H1 (cell line): ENCODE measurements at regions not wholly inside any gene's neighbourhood (a gene's known extent, or its start where the extent isn't known, plus 50 kb on each side); places are given as distances from the start of the nearest gene placed in this dataset.

ENCODE experiments used
- CTCF ChIA-PET: fragments of 300-600 bp; sonication (Branson Sonifier 250); formaldehyde crosslinking; loops from one replicate; lab custom pipeline; 2021; ENCODE audit not compliant: partially characterized antibody; lab: Charles Lee
- POLR2A ChIA-PET: fragments of 300-600 bp; sonication (Branson Sonifier 250); formaldehyde crosslinking; loops from one replicate; lab custom pipeline; 2021; ENCODE audit warnings: inconsistent platforms; ENCODE audit not compliant: partially characterized antibody; lab: Charles Lee
- DNase-seq, 2 experiments: peaks; one replicate each; pipeline versions ENCODE4 v3.0.0 to v3.0.0-alpha.2; 2010 to 2022; ENCODE audit warnings: low spot score in 2 of 2, low read depth in 1 of 2, mixed read lengths in 1 of 2
- FAIRE-seq: peaks from 2 replicates; lab custom pipeline; 2011; peaks lifted over from hg19 to GRCh38; lab: Jason Lieb, UNC
- H2AFZ ChIP-seq: 2 replicates; pipeline ENCODE4 v1.8.1; 2012; ENCODE audit warnings: low read length, inconsistent platforms
- H2AK5ac ChIP-seq: 2 replicates; pipeline ENCODE4 v1.6.1; 2013; ENCODE audit warnings: low read depth, low read length
- H2BK120ac ChIP-seq: replicated peaks from 2 replicates; pipeline ENCODE3; 2013; ENCODE audit warnings: low read depth, low read length, inconsistent platforms
- H2BK12ac ChIP-seq: 2 replicates; pipeline ENCODE4 v1.6.1; 2013; ENCODE audit warnings: low read depth, low read length
- H2BK15ac ChIP-seq: 2 replicates; pipeline ENCODE4 v1.6.1; 2013; ENCODE audit warnings: low read length
- H2BK20ac ChIP-seq: 2 replicates; pipeline ENCODE4 v1.6.1; 2013; ENCODE audit warnings: low read length
- H2BK5ac ChIP-seq: 2 replicates; pipeline ENCODE4 v1.6.1; 2013; ENCODE audit warnings: low read depth, low read length
- H3K14ac ChIP-seq: 2 replicates; pipeline ENCODE4 v1.6.1; 2013; ENCODE audit warnings: inconsistent platforms; ENCODE audit not compliant: insufficient read length
- H3K18ac ChIP-seq: 2 replicates; pipeline ENCODE4 v1.6.1; 2013; ENCODE audit warnings: low read length; ENCODE audit errors: extremely low read depth
- H3K23ac ChIP-seq: 2 replicates; pipeline ENCODE4 v1.6.1; 2013; ENCODE audit warnings: inconsistent platforms; ENCODE audit not compliant: insufficient read length
- H3K23me2 ChIP-seq: 2 replicates; pipeline ENCODE4 v1.6.1; 2013; ENCODE audit warnings: low read depth, low read length
- H3K27ac ChIP-seq: 2 replicates; pipeline ENCODE4 v1.6.1; 2011; ENCODE audit warnings: low read depth, low read length, inconsistent platforms
- H3K27me3 ChIP-seq, 4 experiments: replicated peaks in 1 of 4; 1 replicate in 1 of 4; 2 replicates in 3 of 4; pipeline versions ENCODE4 v1.6.1 to v1.8.1; 2011 to 2013; ENCODE audit warnings: low read length in 3 of 4, mild to moderate bottlenecking in 3 of 4, inconsistent platforms in 2 of 4, mixed read lengths in 2 of 4, moderate library complexity in 1 of 4; ENCODE audit not compliant: control insufficient read depth in 3 of 4, insufficient read depth in 3 of 4; ENCODE audit errors: extremely low read depth in 1 of 4
- H3K36me3 ChIP-seq, 4 experiments: 2 replicates each; pipeline versions ENCODE4 v1.6.1 to v1.8.1; 2011 to 2013; ENCODE audit warnings: mild to moderate bottlenecking in 4 of 4, low read length in 3 of 4, moderate library complexity in 2 of 4, control low read depth in 1 of 4, inconsistent platforms in 1 of 4; ENCODE audit not compliant: insufficient read depth in 4 of 4, control insufficient read depth in 2 of 4
- H3K4ac ChIP-seq: replicated peaks from 2 replicates; pipeline ENCODE3; 2013; ENCODE audit warnings: low read length, low read depth, mixed read lengths, inconsistent platforms; ENCODE audit not compliant: insufficient read length
- H3K4me1 ChIP-seq, 4 experiments: replicated peaks in 1 of 4; 1 replicate in 1 of 4; 2 replicates in 3 of 4; pipeline versions ENCODE4 v1.6.1 to v1.8.1; 2011 to 2013; ENCODE audit warnings: low read length in 3 of 4, inconsistent platforms in 2 of 4, mixed read lengths in 1 of 4; ENCODE audit not compliant: insufficient read depth in 4 of 4, control insufficient read depth in 3 of 4
- H3K4me2 ChIP-seq, 2 experiments: 2 replicates each; pipeline versions ENCODE4 v1.6.1 to v1.8.1; 2011 to 2013; ENCODE audit warnings: low read depth in 2 of 2, low read length in 2 of 2, control low read depth in 1 of 2, inconsistent platforms in 1 of 2, mild to moderate bottlenecking in 1 of 2; ENCODE audit not compliant: insufficient read depth in 1 of 2
- H3K4me3 ChIP-seq, 4 experiments: fragments of 200-600, 300-600 bp in 1 of 4; sonication (generic), shearing (Covaris generic), sonication (Bioruptor Twin) in 1 of 4; 2 replicates each; pipeline versions ENCODE4 v1.5.1 to v1.8.1; 2011 to 2016; ENCODE audit warnings: low read length in 4 of 4, low read depth in 3 of 4, control low read depth in 2 of 4, inconsistent platforms in 2 of 4, mild to moderate bottlenecking in 2 of 4, mixed read lengths in 1 of 4, moderate library complexity in 1 of 4; ENCODE audit not compliant: insufficient read depth in 2 of 4; ENCODE audit errors: extremely low read depth in 1 of 4
- H3K56ac ChIP-seq: replicated peaks from 2 replicates; pipeline ENCODE3; 2013; ENCODE audit warnings: low read depth, mild to moderate bottlenecking, mixed read lengths, low read length, inconsistent platforms; ENCODE audit not compliant: insufficient read length
- H3K79me1 ChIP-seq: 2 replicates; pipeline ENCODE4 v1.6.1; 2013; ENCODE audit warnings: low read depth, low read length, control low read depth
- H3K79me2 ChIP-seq, 2 experiments: 2 replicates each; pipeline versions ENCODE4 v1.6.1 to v1.8.1; 2012 to 2013; ENCODE audit warnings: low read length in 2 of 2, mild to moderate bottlenecking in 2 of 2, inconsistent platforms in 1 of 2; ENCODE audit not compliant: insufficient read depth in 2 of 2, control insufficient read depth in 1 of 2
- H3K9ac ChIP-seq, 4 experiments: replicated peaks in 1 of 4; 1 replicate in 1 of 4; 2 replicates in 3 of 4; pipeline versions ENCODE4 v1.6.1 to v1.8.1; 2011 to 2013; ENCODE audit warnings: low read depth in 3 of 4, low read length in 3 of 4, control low read depth in 2 of 4, mild to moderate bottlenecking in 2 of 4, moderate library complexity in 2 of 4, inconsistent platforms in 1 of 4; ENCODE audit errors: extremely low read depth in 1 of 4
- H3K9me3 ChIP-seq, 2 experiments: 2 replicates each; pipeline versions ENCODE4 v1.6.1 to v1.8.1; 2012 to 2013; ENCODE audit warnings: mild to moderate bottlenecking in 2 of 2, moderate library complexity in 2 of 2, control low read depth in 1 of 2, inconsistent platforms in 1 of 2, low read depth in 1 of 2, low read length in 1 of 2, mixed read lengths in 1 of 2; ENCODE audit not compliant: insufficient read depth in 2 of 2
- H4K20me1 ChIP-seq, 2 experiments: replicated peaks in 1 of 2; 2 replicates each; pipeline versions ENCODE3 to v1.8.1; 2011 to 2013; ENCODE audit warnings: inconsistent platforms in 2 of 2, low read length in 2 of 2, mild to moderate bottlenecking in 1 of 2; ENCODE audit not compliant: insufficient read depth in 2 of 2, control insufficient read depth in 1 of 2
- H4K5ac ChIP-seq: 2 replicates; pipeline ENCODE4 v1.6.1; 2013; ENCODE audit warnings: low read length, low read depth, mixed read lengths, inconsistent platforms; ENCODE audit not compliant: insufficient read length
- H4K8ac ChIP-seq: 2 replicates; pipeline ENCODE4 v1.8.0; 2013; ENCODE audit warnings: mild to moderate bottlenecking, moderate library complexity, low read length, inconsistent platforms; ENCODE audit not compliant: insufficient read depth; ENCODE audit errors: extremely low read depth
- H4K91ac ChIP-seq: replicated peaks from 2 replicates; pipeline ENCODE3; 2013; ENCODE audit warnings: low read length, mixed read lengths, inconsistent platforms; ENCODE audit not compliant: insufficient read length
- KDM4A ChIP-seq: IDR thresholded peaks from one replicate; pipeline ENCODE4 v1.7.1; 2012; ENCODE audit warnings: low read depth, mild to moderate bottlenecking, moderate library complexity, low read length, inconsistent platforms; ENCODE audit not compliant: severe bottlenecking
- SIN3A ChIP-seq, 2 experiments: IDR thresholded peaks in 1 of 2; conservative IDR thresholded peaks in 1 of 2; 2 replicates each; pipeline ENCODE4 v1.6.1; 2011 to 2012; ENCODE audit warnings: low read length in 2 of 2, improper control_type of control experiment in 1 of 2, low read depth in 1 of 2, mild to moderate bottlenecking in 1 of 2
- SUZ12 ChIP-seq: fragments of 200-600 bp; sonication (generic); IDR thresholded peaks from 2 replicates; pipeline ENCODE4 v1.6.1; 2012; ENCODE audit warnings: mild to moderate bottlenecking, inconsistent platforms, low read length, moderate library complexity, mixed read lengths
- WGBS, 2 experiments: shearing (Covaris generic) in 1 of 2; methylation state at CpG; one replicate each; pipeline versions ENCODE4 v1.1.6 to v1.1.7; 2013 to 2015; ENCODE audit warnings: low lambda C conversion rate in 2 of 2, mixed read lengths in 2 of 2, inconsistent platforms in 1 of 2, low coverage in 1 of 2, missing lambda C conversion rate in 1 of 2; ENCODE audit not compliant: insufficient replicate concordance in 2 of 2, insufficient coverage in 1 of 2, insufficient read length in 1 of 2; ENCODE audit errors: extremely low coverage in 1 of 2, missing lambda C conversion rate in 1 of 2; 5-methylcytosine and 5-hydroxymethylcytosine counted together
- TF ChIP-seq, protein P1 (sequence below): IDR thresholded peaks from 2 replicates; pipeline ENCODE4 v1.6.1; 2012; ENCODE audit warnings: inconsistent platforms

DNA sequence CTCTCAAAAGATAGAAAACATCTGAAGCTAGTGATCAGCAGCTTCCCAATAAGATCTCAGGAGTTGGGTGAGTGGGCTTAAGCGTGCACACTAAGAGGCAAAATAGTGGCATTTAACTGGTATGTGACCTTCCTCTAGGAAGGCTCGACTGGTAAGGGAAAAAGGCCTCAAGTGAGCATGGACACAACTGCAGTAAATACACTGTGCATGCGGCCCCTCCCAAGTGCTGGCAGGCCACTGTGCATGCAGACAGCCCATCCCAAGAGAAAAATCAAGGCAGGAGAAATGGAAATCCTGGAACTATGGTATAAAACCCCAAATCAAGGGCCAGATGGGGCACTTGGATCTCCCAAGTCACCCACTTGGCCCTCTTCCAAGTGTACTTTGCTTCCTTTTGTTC is 112.7 kb downstream of the SMC2 start:
- Histone ChIP-seq H3K4me3 (no peak overlapping the region), H4K5ac (no peak overlapping the region), H3K23me2 (no peaks in the 10 kb centered on the region), H3K79me1 (no peaks in the 10 kb centered on the region), H3K56ac (no peak overlapping the region), H2AK5ac (no peak overlapping the region), H3K9ac (no peak overlapping the region), H3K9me3 (no peaks in the 10 kb centered on the region), H3K14ac (no peak overlapping the region), H2BK20ac (no peak overlapping the region), H3K4ac (no peak overlapping the region), H4K91ac (no peak overlapping the region), H2BK12ac (no peak overlapping the region), H3K4me1 (peaks cover 0 to 2% (median 0%) of the 10 kb centered on the region in 4 experiments; a peak in 1 of 7 replicates), H3K18ac (no peak overlapping the region), H3K79me2 (no peaks in the 10 kb centered on the region), H4K8ac (no peak overlapping the region), H3K23ac (no peak overlapping the region), H2BK120ac (no peak overlapping the region), H3K27ac (no peak overlapping the region), H3K36me3 (no peaks in the 10 kb centered on the region; a peak in 1 of 8 replicates), H3K4me2 (no peak overlapping the region), H2BK15ac (no peak overlapping the region), H4K20me1 (no peaks in the 10 kb centered on the region), H2AFZ (no peak overlapping the region), H2BK5ac (no peak overlapping the region), H3K27me3 (no peaks in the 10 kb centered on the region)
- ChIA-PET POLR2A (interaction anchor here (0.5 to 0.6 kb wide), 2 partner anchors 91 to 168 kb away, joined by 3 read pairs; no protein-coding TSS in a partner anchor), CTCF (no interaction called here)
- DNase-seq = no peak
- FAIRE-seq = no peak
- WGBS, 2 experiments = 89% methylated on average over 3 of the region's 3 CpGs; no CpG with 5 or more reads in 1 of the 2 experiments
- no peak for TF ChIP-seq SUZ12
- TF ChIP-seq SIN3A (conservative IDR thresholded peaks at IDR 0.05 in 1 of 2, IDR thresholded peaks at IDR 0.05 in 1 of 2; ENCODE audit: low read depth in 1 of 2, low read length in 2 of 2) = no peak
- TF ChIP-seq KDM4A = no peak
- TF ChIP-seq, protein P1, sequence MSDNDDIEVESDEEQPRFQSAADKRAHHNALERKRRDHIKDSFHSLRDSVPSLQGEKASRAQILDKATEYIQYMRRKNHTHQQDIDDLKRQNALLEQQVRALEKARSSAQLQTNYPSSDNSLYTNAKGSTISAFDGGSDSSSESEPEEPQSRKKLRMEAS = no peak
